HG02973 (cell line): ENCODE measurements at regions not wholly inside any gene's neighbourhood (a gene's known extent, or its start where the extent isn't known, plus 50 kb on each side); places are given as distances from the start of the nearest gene placed in this dataset.
"Not testable (repeated sequence)": the region's sequence is repeated elsewhere in the genome, so short reads cannot be mapped to it uniquely, and the experiment has no call there.

ENCODE experiments used
- ATAC-seq: cut with Tn5 transposase; IDR thresholded peaks from one replicate; pipeline ENCODE4 v1.9.1; 2021; ENCODE audit warnings: moderate library complexity; ENCODE audit not compliant: unreplicated experiment

GRCh38 chr16:72729552-72729951, 318.4 kb downstream of the ZFHX3 start:
- ATAC-seq = not testable (repeated sequence)

GRCh38 chr16:72728516-72728915, 319.4 kb downstream of the ZFHX3 start:
- no peak for ATAC-seq

- no peak for ATAC-seq
Observed at GRCh38 chr16:72727565-72727964, 320.4 kb downstream of the ZFHX3 start.

DNA sequence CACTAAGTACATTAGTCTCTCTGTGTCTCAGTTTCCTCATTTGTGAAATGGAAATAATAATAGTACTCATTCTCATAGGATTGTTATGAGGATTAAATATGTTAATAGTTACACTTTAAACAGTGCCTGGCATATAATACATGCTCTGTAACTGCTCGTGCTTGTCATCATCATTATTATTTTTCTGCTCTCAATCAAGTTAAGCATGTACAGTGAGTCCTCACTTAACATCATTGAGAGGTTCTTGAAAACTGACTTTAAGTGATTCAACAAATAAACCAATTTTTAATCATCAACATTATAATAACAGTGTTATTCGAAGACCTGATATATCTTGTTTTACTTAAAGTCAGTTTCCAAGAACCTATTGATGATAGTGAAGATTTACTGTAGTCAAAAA, 322.3 kb downstream of the ZFHX3 start:
- ATAC-seq = no peak

GRCh38 chr16:72723781-72724180, 324.1 kb downstream of the ZFHX3 start:
- ATAC-seq = no peak

DNA sequence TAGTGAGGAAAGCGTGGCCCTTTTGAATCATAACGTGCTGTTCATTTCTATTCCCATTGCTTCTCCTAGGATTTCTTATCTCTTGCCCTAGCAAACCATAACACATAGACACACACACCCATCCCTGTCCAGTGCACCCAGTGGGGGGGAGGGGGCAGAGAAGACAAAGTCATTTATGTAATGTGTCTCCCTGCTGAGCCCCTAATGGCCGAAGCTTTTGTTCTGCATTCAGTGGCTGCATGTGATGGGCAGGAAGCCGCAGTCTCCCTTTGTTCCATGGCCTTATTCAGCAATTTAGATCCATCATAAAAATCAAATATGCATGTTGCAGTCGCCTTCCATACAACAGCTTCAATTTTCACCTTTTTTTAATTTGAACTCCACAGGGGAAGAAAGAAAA, 325.4 kb downstream of the ZFHX3 start:
- no peak for ATAC-seq

DNA sequence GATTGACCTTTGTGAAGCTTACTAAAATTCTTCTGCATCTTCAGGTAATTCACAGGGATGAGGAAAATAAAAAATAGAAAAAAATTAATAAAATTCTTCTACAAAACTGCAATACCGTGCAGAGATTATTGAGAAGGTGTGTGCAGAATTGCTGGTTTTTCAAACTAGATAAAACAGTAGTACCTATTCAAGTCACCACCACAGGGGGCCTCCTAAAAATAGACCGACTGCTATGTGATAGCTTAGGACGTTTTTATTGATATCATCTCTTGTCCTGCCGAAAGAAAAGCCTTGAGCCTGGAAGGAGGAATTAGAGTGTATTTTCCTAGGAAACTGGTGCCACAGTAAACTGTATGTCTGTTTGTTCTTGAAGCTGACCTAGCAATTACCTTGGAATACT, 325.9 kb downstream of the ZFHX3 start:
- ATAC-seq = no peak

GRCh38 chr16:72715267-72715666, 332.7 kb downstream of the ZFHX3 start:
- no peak for ATAC-seq

DNA sequence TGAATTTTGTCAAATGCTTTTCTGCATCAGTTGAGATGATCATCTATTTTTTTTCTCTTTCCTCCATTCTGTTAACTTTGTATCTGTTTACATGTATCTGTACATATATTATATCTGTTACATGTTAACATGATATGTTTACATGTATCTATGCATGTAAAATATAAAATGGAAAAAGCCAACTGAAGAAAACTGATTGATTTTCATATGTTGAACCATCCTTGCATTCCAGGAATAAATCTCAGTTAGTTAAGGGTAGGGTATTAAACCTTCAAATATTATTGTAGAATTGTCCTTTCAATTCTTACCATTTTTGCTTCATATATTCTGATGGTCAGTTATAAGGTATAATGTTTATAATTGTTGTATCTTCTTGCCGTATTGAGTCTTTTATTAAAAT, 336.1 kb downstream of the ZFHX3 start:
- no peak for ATAC-seq

- no peak for ATAC-seq
Observed at GRCh38 chr16:72705801-72706200, 342.1 kb downstream of the ZFHX3 start.

GRCh38 chr16:72704746-72705372, 343.1 kb downstream of the ZFHX3 start:
- no peak for ATAC-seq

DNA sequence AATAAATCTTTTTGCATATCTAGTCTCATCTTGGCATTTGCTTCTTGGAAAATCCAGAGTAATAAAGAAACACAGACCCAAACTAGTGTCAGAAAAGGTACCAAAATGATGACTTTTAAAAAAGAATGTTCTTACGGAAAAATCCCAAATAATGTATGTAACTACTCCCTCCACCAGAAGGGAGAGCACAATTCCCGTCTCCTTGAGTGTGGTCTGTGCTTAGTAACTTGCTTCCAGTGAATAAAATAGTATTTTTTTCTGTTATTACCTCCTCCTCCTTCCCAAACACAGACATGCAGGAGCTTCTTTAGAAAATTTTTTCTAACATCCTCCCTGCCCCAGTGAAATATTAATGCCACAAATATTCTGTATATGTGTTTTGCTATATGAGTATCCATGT, 358.1 kb downstream of the ZFHX3 start:
- no peak for ATAC-seq

DNA sequence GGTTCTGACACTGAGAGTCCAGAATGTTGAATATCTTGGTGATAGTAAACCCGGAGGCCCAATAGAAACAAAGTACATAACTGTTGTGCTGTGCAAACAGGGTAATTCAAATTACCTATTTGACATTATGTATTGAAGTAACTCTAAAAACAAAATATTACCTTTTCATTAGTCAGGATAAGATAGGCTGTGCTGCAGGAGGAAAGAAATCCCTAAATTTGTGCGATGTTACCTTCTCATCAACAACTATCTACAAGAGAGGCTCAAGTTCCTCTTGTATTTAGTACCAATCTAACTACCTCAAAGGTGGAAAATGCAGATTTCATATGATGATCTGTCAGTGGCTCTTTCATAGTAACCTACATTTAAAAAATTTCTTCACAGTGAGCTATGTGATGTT, 367.2 kb downstream of the ZFHX3 start:
- ATAC-seq = no peak

GRCh38 chr16:72679856-72680255, 368.1 kb downstream of the ZFHX3 start:
- ATAC-seq = no peak

DNA sequence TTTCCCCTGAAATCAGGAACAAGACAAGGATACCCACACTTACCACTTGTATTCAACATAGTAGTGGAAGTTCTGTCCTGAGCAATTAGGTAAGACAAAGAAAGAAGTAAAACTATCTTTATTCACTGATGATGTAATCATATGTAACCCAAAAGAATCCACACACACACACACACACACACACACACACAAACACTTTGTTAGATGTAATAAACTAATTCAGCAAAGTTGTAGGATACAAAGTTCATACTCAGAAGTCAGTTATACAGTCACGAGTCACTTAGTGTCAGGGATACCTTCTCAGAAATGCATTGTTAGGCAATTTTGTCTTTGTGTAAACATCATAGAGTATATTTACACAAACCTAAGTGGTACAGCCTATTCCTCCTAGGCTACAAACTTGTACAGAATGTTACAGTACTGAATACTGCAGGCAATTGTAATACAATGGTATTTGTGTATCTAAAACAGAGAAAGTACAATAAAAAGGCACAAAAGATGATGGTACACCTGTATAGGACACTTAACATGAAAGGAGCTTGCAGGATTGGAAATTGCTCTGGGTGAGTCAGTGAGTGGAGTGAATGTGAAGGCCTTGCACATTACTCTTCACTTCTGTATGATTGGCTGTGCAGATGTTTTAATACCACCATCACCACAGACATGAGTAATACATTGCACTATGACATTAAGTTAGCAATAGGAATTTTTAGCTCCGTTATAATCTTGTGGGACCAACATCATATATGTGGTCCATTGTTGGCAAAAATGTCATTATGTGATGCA, 370.1 kb downstream of the ZFHX3 start:
- no peak for ATAC-seq

- no peak for ATAC-seq
Observed at GRCh38 chr16:72673118-72673517, 374.8 kb downstream of the ZFHX3 start.

GRCh38 chr16:72666267-72666666, 381.7 kb downstream of the ZFHX3 start:
- ATAC-seq = no peak

GRCh38 chr16:72665701-72666100, 382.2 kb downstream of the ZFHX3 start:
- ATAC-seq = no peak

DNA sequence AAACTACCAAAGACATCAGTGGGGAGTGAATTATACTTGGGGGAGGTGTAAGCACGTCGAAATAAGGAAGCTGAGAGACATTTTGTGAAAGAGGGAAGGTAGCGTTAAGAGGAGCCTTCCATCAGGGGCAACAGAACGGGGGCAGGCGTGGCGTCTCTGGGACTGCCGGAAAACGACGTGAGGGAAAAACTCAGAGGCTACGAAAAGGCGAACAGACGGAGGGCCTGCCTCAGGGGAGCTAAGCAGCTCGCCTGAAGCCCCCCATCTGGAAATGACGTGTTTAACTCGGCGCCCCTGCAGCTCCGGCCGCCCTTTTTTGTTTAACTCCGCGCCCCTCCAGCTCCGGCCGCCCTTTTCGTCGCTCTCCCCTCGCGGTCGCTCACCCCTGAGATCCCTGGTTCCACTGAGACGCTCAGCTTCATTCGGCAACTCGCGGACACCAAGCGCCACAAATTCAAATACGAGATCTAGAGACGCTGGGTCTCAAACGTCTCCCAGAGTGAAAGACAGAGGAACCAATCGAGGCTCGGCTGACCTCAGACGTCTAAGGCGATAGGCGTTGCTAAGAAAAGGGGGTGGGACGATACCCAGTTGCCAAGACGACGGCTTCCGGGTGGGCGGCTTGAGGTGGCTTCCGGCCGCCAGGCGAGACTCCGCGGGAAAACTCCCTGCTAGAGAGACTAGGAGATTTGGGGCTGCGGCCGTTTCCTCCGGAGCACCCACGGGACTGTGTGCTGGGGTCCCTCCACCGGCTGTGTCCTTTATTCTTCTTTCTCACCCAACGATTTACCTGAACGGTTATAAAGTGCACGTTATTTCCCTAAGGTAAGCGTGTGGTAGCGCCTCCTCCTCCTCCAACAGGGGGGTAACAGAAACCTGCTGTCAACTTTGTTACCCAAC, 383.2 kb downstream of the ZFHX3 start:
- peak; percentile 97 for ATAC-seq

DNA sequence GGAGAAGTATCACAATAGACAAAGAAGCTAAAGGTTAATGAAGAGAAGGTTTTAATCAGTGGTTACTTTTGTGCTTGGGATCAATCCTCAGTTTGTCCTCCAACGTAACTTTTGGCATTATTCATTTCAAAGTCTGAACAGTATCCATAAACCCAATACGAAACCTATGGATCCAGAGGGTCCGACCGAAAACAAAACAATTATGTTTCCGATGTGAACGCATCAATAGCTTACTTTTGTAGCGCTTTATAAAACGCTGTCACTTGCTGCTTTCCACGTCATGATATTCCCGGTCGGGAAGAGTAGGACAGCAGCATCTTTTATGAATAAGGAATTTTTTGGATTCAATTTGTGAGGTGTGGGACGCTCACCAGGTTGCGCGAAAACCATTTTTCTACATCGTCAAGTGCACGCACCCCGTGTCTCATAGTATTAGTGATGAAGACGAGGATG, 383.8 kb downstream of the ZFHX3 start:
- ATAC-seq = no peak

DNA sequence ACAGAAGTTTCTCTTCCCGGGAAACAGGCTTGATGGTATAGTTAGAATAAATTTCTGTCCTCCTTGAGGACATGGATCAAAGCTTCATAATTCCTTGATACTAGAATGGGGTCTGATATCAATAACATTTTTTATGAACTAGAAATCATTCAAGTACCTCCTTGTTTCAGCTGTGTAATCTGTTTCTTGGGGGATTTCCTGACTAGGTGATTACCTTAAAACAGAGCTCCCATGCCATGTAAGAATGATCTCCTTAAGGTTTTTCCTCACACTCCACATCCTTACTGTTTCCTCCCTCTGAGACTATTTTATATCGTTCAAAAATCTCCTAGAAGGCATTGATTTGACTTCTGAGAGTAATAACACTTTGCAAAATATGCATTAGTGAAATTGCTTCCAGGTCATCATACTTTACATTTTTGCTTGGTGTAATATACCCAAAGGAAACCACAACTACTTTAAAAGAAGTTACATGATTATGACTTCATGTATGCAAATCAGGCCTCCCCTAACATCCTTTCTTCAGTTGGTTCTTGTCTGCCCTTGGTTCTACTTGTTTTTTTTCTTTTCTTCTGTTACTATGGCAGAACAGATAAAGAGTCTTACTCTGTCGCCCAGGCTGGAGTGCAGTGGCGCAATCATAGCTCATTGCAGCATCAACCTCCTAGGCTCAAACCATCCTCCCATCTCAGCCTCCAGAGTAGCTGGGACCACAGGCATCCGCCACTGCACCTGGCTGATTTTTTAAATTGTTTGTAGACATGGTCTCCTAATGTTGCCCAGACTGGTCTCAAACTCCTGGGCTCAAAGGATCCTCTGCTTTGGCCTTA, 388.8 kb downstream of the ZFHX3 start:
- ATAC-seq = no peak
